GM19023 (cell line): ENCODE measurements at regions not wholly inside any gene's neighbourhood (a gene's known extent, or its start where the extent isn't known, plus 50 kb on each side); places are given as distances from the start of the nearest gene placed in this dataset.

Experiments used
- ATAC-seq: cut with Tn5 transposase; IDR thresholded peaks from one replicate; pipeline ENCODE4 v1.9.1; 2021; ENCODE audit warnings: mild to moderate bottlenecking, moderate library complexity; ENCODE audit not compliant: unreplicated experiment

GRCh38 chr14:25800841-25801240, 750.9 kb upstream of the STXBP6 start:
- ATAC-seq: no peak

- ATAC-seq: no peak
Observed at GRCh38 chr14:25788252-25788651, 738.3 kb upstream of the STXBP6 start.

DNA sequence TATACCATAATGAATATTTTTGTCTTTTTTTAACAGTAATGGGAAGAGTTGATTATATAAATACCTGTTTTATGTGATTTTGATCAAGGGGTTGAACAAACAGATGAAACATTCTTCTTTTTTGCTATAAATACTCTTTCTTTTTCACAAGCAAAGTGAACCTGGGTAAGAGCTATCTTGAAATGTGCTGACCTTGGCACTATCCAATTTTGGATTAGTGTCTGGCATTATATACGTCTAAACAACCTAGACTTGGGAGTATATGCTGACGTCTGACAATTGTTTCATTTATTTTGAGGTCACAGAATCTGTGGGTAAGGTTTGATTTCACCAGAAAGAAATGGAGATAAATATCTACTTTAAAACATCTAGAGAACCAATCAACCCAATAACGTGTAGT, 716.0 kb upstream of the STXBP6 start:
- no peak for ATAC-seq

DNA sequence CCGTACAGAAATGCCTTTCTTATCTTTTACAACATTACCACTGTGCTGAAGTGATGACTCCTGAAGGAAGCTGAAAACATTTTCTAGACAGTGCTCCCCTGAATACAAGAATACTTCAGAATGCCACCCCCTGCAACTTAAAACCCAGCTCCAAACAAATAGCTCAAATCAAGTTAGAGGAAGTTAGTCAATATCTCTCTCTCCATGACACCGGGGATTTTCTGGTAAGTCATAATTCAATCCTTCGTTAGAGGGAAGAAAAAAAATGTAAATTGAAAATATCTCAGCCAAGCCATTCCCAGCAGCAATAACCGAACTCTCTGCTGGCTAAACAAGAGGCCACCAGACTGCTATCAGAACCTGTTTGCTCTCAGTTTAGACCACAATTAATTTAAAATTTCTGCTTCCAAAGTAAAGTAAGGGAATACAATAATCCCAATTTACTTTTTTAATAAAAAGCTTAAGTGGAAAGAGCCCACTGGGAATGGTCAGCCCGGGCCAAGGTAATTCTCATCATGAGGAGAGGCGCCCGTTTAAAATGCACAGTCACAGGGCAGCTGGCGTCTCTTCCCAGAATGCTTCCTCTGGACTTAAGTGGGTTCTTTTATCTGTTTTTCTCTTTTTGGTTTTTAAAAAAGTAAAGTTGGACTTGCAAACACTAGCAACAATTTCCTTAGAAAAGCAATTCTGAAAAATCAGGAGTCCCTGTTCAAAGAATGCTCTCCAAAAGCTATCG, 710.1 kb upstream of the STXBP6 start:
- ATAC-seq: no peak

DNA sequence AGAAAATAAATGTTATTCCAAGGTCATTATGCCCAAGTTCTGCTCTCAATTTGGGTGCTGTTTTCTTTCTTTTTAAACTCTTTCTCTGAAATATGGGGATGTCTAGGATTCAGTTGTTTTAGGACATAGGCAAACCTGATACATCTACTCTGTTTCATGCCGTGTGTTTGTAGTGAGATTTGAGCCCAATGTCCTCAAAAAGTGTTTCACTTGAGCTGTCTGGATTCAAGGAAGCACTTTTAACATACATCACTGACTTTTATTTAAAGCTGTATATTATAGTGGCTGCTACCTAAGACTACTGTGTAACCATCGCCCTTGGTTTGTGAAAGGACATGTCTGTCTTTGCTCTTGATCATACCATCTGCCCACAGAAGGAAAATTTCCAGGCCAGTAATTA, 709.3 kb upstream of the STXBP6 start:
- ATAC-seq: no peak

DNA sequence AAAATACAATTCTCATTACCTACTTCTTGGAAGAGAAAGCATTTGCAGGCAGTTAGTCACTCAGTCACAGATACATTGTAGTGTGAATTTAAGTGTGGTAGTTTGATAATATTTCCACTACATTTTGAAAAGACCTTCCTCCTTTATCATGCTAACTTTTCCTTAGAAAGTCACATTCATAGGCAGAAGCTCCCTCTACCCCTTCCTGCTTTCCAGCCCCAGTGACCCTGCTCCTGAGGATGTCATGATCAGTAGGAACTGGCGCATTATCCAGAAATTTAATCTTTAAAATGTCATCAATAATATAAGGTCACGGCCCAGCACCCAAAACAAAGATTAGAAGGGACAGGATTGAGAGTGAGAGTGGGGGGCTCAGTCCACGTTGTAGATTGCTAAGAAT, 707.4 kb upstream of the STXBP6 start:
- ATAC-seq: no peak

- no peak for ATAC-seq
Observed at GRCh38 chr14:25756876-25757275, 706.9 kb upstream of the STXBP6 start.

DNA sequence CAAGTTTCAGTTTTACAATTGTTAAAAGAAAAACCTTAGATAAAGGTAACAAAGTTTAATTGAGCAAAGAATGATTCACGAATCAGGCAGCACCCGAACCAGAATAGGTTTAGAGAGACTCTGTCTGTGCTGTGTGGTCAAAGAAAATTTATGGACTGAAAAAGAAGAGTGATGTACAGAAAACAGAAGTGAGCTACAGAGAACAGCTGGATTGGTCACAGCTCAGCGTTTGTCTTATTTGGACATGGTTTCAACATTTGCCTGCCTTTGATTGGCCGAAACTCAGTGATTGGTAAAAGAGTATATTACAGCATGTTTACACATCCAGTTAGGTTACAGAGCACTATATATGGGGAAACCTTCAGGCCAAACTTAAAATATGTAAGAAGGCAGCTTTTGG, 703.2 kb upstream of the STXBP6 start:
- ATAC-seq: no peak

- ATAC-seq: no peak
Observed at GRCh38 chr14:25750436-25750835, 700.5 kb upstream of the STXBP6 start.
